Stomach (tissue), 8 donors: ENCODE measurements at regions not wholly inside any gene's neighbourhood (a gene's known extent, or its start where the extent isn't known, plus 50 kb on each side); places are given as distances from the start of the nearest gene placed in this dataset.

ENCODE experiments used
- DNase-seq, 2 donors: peaks; one replicate each; pipeline versions ENCODE4 v3.0.0 to v3.0.0-alpha.2; 2013 to 2019
- H3K27ac ChIP-seq, 5 donors: fragments of 200-600 bp in 4 of 5; sonication (generic) in 4 of 5; one replicate each; pipeline ENCODE4 v1.5.1; 2013 to 2019; ENCODE audit warnings: mild to moderate bottlenecking in 1 of 5, moderate library complexity in 1 of 5
- H3K27me3 ChIP-seq, 3 donors: fragments of 200-600 bp; sonication (generic); one replicate each; pipeline ENCODE4 v1.5.1; 2017 to 2019; ENCODE audit warnings: mixed run types in 1 of 3
- H3K36me3 ChIP-seq, 4 donors: fragments of 200-600 bp; sonication (generic); 1 replicate in 3 of 4; 2 replicates in 1 of 4; pipeline ENCODE4 v1.5.1; 2016 to 2019
- H3K4me1 ChIP-seq, 4 donors: fragments of 200-600 bp; sonication (generic); one replicate each; pipeline ENCODE4 v1.5.1; 2016 to 2019
- H3K4me3 ChIP-seq, 4 donors: fragments of 200-600 bp; sonication (generic) in 3 of 4; one replicate each; pipeline ENCODE4 v1.5.1; 2016 to 2019; ENCODE audit warnings: mild to moderate bottlenecking in 1 of 4
- H3K9me3 ChIP-seq, 4 donors: fragments of 200-600 bp; sonication (generic); one replicate each; pipeline ENCODE4 v1.5.1; 2016 to 2019
- CTCF ChIP-seq, 7 experiments: fragments of 450-650 bp in 4 of 7; fragments of 200-600 bp in 3 of 7; sonication (generic) in 3 of 7; IDR thresholded peaks; one replicate each; pipeline ENCODE4 v1.5.1; 2016 to 2019; ENCODE audit warnings: antibody characterized with exemption in 7 of 7, control low read depth in 2 of 7, mild to moderate bottlenecking in 1 of 7
- EP300 ChIP-seq: sonication (generic); formaldehyde crosslinking; IDR thresholded peaks from one replicate; pipeline ENCODE4 v1.6.1; 2017; ENCODE audit warnings: antibody characterized with exemption
- POLR2A ChIP-seq, 4 donors: fragments of 450-650 bp; IDR thresholded peaks; one replicate each; pipeline ENCODE4 v1.6.1; 2016; ENCODE audit warnings: antibody characterized with exemption in 4 of 4, control low read depth in 2 of 4, mild to moderate bottlenecking in 1 of 4, moderate library complexity in 1 of 4
- POLR2AphosphoS5 ChIP-seq, 3 donors: sonication (generic); formaldehyde crosslinking; IDR thresholded peaks; one replicate each; pipeline ENCODE4 v1.6.1; 2016; ENCODE audit warnings: antibody characterized with exemption in 3 of 3
- WGBS, 5 donors: extraction: QIAGEN DNeasy Blood & Tissue Kit in 3 of 5; methylation state at CpG; one replicate each; pipeline versions ENCODE4 v1.1.5 to v1.1.7; 2013 to 2018; 5-methylcytosine and 5-hydroxymethylcytosine counted together
- intact Hi-C: fragments of 100-400 bp; cut with DNase I; formaldehyde crosslinking; loops from one replicate; pipeline ENCODE4 v1.15.1; 2023; ENCODE audit warnings: low total_unique reads
- donor health status: healthy with polysubstance abuse.
- donor health status: Bipolar disorder and iron deficiency.
- donor health status: healthy.

GRCh38 chr6:6524951-6525350 lies 63.6 kb upstream of the LY86 start:
- Histone ChIP-seq H3K4me3 (no peak overlapping the region), H3K9me3 (peaks cover 0 to 4% (median 0%) of the 10 kb centered on the region in 4 donors), H3K36me3 (no peaks in the 10 kb centered on the region), H3K27me3 (peaks cover 0 to 11% (median 0%) of the 10 kb centered on the region in 3 donors), H3K4me1 (no peaks in the 10 kb centered on the region), H3K27ac (no peak overlapping the region)
- WGBS, 5 donors = 79 to 88% (median 82%) methylated on average over 3 of the region's 3 CpGs
- DNase-seq = no peak
- intact Hi-C loops = no loop called here
- no peak for TF ChIP-seq EP300
- no peak for TF ChIP-seq CTCF (IDR thresholded peaks at IDR 0.05)
- no peak for TF ChIP-seq POLR2AphosphoS5 (IDR thresholded peaks at IDR 0.05)
- no peak for TF ChIP-seq POLR2A (IDR thresholded peaks at IDR 0.05)

- 72 to 87% (median 80%) methylated on average over 2 of the region's 2 CpGs for WGBS, 5 donors
- DNase-seq = no peak
- intact Hi-C loops = no loop called here
- Histone ChIP-seq H3K4me1 (no peaks in the 10 kb centered on the region), H3K27ac (no peak overlapping the region), H3K4me3 (no peak overlapping the region), H3K27me3 (peaks cover 0 to 8% (median 0%) of the 10 kb centered on the region in 3 donors), H3K36me3 (no peaks in the 10 kb centered on the region), H3K9me3 (peaks cover 0 to 5% (median 0%) of the 10 kb centered on the region in 4 donors)
- TF ChIP-seq EP300 (no peak), POLR2A (IDR thresholded peaks at IDR 0.05) (no peak), CTCF (IDR thresholded peaks at IDR 0.05) (no peak), POLR2AphosphoS5 (IDR thresholded peaks at IDR 0.05) (no peak)
Observed at GRCh38 chr6:6525933-6526332, 62.6 kb upstream of the LY86 start.

GRCh38 chr6:6529275-6529674 lies 59.2 kb upstream of the LY86 start:
- WGBS, 5 donors = 79 to 96% (median 93%) methylated on average over 3 of the region's 3 CpGs
- no peaks in the 10 kb centered on the region for H3K36me3 ChIP-seq
- peaks cover 0 to 5% (median 0%) of the 10 kb centered on the region in 4 donors for H3K9me3 ChIP-seq
- intact Hi-C loops = no loop called here
- H3K27me3 ChIP-seq = peaks cover 0 to 1% (median 0%) of the 10 kb centered on the region in 3 donors
- DNase-seq = no peak
- no peak overlapping the region for H3K27ac ChIP-seq
- H3K4me3 ChIP-seq = no peak overlapping the region
- TF ChIP-seq CTCF (IDR thresholded peaks at IDR 0.05) = no peak
- no peak for TF ChIP-seq POLR2AphosphoS5 (IDR thresholded peaks at IDR 0.05)
- no peak for TF ChIP-seq EP300
- TF ChIP-seq POLR2A (IDR thresholded peaks at IDR 0.05) = no peak
- H3K4me1 ChIP-seq = no peaks in the 10 kb centered on the region

- TF ChIP-seq CTCF (IDR thresholded peaks at IDR 0.05) (no peak), EP300 (no peak), POLR2AphosphoS5 (IDR thresholded peaks at IDR 0.05) (no peak), POLR2A (IDR thresholded peaks at IDR 0.05) (no peak)
- intact Hi-C loops = no loop called here
- WGBS, 5 donors = 61 to 72% (median 64%) methylated on average over 3 of the region's 3 CpGs
Observed at GRCh38 chr6:6533176-6533575, 55.3 kb upstream of the LY86 start.

More at GRCh38 chr6:6533176-6533575, 55.3 kb upstream of the LY86 start:
- Histone ChIP-seq H3K4me1 (no peaks in the 10 kb centered on the region), H3K27me3 (peaks cover 0 to 5% (median 0%) of the 10 kb centered on the region in 3 donors), H3K9me3 (peaks cover 0 to 5% (median 0%) of the 10 kb centered on the region in 4 donors), H3K4me3 (no peak overlapping the region), H3K27ac (no peak overlapping the region), H3K36me3 (no peaks in the 10 kb centered on the region)
- DNase-seq = no peak
